ENCODE measurements at regions not wholly inside any gene's neighbourhood (a gene's known extent, or its start where the extent isn't known, plus 50 kb on each side); places are given as distances from the start of the nearest gene placed in this dataset.
"Not testable (repeated sequence)": the region's sequence is repeated elsewhere in the genome, so short reads cannot be mapped to it uniquely, and the experiment has no call there.

DNA sequence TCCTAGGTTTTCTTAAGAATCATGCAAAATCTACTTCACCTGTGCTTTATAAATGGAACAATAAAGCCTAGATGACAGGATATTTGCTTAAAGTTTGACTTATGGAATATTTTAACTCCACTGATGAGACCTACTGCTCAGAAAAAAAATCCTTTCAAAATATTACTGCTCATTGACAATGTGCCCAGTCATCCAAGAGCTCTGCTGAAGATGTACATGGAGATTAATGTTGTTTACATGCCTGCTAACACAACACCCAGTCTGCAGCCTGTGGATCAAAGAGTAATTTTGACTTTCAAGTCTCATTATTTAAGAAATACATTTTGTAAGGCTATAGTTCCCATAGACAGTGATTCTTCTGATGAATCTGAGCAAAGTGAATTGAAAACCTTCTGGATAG, 889.6 kb downstream of the CDH18 start:
- H3K4me3 ChIP-seq (ENCODE audit: low read depth, low read length), result no peak overlapping the region
- DNase-seq (ENCODE audit: low read depth), result no peak
- no peak for TF ChIP-seq CTCF (IDR thresholded peaks at IDR 0.05; ENCODE audit: insufficient read depth, low read length)

GRCh38 chr5:19099195-19099594, 888.8 kb downstream of the CDH18 start:
- H3K4me3 ChIP-seq (ENCODE audit: low read depth, low read length), result no peak overlapping the region
- no peak for TF ChIP-seq CTCF (IDR thresholded peaks at IDR 0.05; ENCODE audit: insufficient read depth, low read length)
- no peak for DNase-seq (ENCODE audit: low read depth)

GRCh38 chr5:19104948-19105347, 883.1 kb downstream of the CDH18 start:
- no peak overlapping the region for H3K4me3 ChIP-seq (ENCODE audit: low read depth, low read length)
- DNase-seq (ENCODE audit: low read depth), result no peak
- TF ChIP-seq CTCF (IDR thresholded peaks at IDR 0.05; ENCODE audit: insufficient read depth, low read length), result no peak

GRCh38 chr5:19122923-19123322, 865.1 kb downstream of the CDH18 start:
- H3K4me3 ChIP-seq (ENCODE audit: low read depth, low read length), result no peak overlapping the region
- DNase-seq (ENCODE audit: low read depth), result no peak
- no peak for TF ChIP-seq CTCF (IDR thresholded peaks at IDR 0.05; ENCODE audit: insufficient read depth, low read length)

GRCh38 chr5:19125956-19126713, 861.9 kb downstream of the CDH18 start:
- DNase-seq (ENCODE audit: low read depth), result no peak
- no peak overlapping the region for H3K4me3 ChIP-seq (ENCODE audit: low read depth, low read length)
- TF ChIP-seq CTCF (IDR thresholded peaks at IDR 0.05; ENCODE audit: insufficient read depth, low read length), result no peak

DNA sequence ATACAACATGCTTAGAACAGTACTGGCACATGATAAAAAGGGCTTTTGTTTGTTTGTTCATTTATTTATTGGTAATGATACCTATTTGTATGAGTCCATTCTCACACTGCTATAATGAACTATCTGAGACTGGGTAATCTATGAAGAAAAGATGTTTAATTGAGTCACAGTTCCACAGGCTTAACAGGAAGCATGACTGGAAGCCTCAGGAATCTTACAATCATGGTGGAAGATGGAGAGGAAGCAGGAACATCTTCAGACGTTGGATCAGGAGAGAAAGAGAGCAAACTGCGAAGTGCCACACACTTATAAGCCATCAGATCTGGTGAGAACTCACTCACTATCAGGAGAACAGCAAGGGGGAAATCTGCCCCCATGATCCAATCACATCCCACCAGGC, 847.7 kb downstream of the CDH18 start:
- TF ChIP-seq CTCF (IDR thresholded peaks at IDR 0.05; ENCODE audit: insufficient read depth, low read length), result no peak
- no peak for DNase-seq (ENCODE audit: low read depth)
- no peak overlapping the region for H3K4me3 ChIP-seq (ENCODE audit: low read depth, low read length)

GRCh38 chr5:19141937-19142524, 846.0 kb downstream of the CDH18 start:
- not testable (repeated sequence) for H3K4me3 ChIP-seq (ENCODE audit: low read depth, low read length)

GRCh38 chr5:19142713-19143414, 845.1 kb downstream of the CDH18 start:
- not testable (repeated sequence) for DNase-seq (ENCODE audit: low read depth)

More at GRCh38 chr5:19141937-19142524, 846.0 kb downstream of the CDH18 start:
- not testable (repeated sequence) for DNase-seq (ENCODE audit: low read depth)

More at GRCh38 chr5:19142713-19143414, 845.1 kb downstream of the CDH18 start:
- H3K4me3 ChIP-seq (ENCODE audit: low read depth, low read length), result not testable (repeated sequence)

All from fibroblast of the aortic adventitia (primary cell).